ENCODE measurements at regions not wholly inside any gene's neighbourhood (a gene's known extent, or its start where the extent isn't known, plus 50 kb on each side); places are given as distances from the start of the nearest gene placed in this dataset.
"Not testable (repeated sequence)": the region's sequence is repeated elsewhere in the genome, so short reads cannot be mapped to it uniquely, and the experiment has no call there.

DNA sequence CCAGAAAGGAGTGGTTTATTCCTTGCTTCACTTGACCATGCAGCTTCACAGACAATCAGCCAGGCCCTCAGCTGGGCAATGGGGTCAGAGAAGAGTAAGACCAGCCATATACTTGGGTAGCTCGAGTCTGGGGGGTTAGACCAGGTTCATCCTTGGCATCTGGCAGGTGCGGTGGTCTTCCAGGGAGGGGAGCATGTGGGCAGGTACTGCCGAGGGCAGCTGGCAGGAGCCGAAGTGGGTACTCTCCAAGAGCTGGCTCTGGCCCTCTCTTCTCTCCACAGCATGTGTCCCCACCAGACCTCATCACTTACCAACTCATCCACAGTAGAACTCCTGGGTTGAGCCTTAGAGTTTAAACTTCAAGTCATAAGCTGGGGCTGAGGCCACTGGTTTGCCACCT lies 156.8 kb downstream of the FOXD2 start:
- no peak for DNase-seq (ENCODE audit: low spot score)

DNA sequence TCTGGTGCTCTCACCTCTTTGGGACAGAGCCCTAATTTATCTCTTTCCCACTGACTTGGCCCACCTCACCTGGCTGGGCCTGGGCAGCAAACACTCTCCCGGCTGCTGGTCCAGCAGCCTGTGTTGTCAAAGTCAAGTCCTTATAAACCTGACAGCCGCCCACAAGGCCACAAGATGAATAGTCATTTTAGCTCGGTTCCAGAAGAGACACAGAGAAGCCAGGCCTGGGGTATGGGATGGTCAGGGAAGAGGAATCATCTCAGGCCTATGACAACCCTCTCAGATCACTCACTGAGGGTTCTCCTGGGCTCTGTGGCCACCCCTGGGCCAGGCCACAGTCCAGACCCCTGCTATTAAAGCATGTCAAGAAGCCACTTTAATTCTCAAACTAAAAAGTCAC lies 158.5 kb downstream of the FOXD2 start:
- DNase-seq (ENCODE audit: low spot score) = no peak

- no peak for DNase-seq (ENCODE audit: low spot score)
Observed at GRCh38 chr1:47598357-47598756, 160.5 kb downstream of the FOXD2 start.

DNA sequence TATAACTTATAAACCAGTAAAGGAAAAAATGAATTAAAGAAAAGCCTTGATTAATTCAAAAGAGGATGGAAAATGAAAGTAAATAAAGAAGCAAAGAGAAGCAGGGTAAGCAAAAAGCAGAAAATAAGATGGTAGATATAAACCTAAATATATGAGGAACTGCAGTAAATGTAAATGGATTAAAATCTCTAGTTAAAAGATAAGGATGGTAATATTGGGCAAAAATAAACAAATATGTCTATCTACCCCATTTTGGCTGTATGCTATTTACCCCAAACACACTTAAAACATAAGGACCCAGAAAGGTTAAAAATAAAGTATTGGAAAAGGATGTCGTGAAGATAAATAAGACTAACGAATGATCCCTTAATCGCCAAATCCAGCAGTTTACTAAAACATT lies 161.9 kb downstream of the FOXD2 start:
- no peak for DNase-seq (ENCODE audit: low spot score)

DNA sequence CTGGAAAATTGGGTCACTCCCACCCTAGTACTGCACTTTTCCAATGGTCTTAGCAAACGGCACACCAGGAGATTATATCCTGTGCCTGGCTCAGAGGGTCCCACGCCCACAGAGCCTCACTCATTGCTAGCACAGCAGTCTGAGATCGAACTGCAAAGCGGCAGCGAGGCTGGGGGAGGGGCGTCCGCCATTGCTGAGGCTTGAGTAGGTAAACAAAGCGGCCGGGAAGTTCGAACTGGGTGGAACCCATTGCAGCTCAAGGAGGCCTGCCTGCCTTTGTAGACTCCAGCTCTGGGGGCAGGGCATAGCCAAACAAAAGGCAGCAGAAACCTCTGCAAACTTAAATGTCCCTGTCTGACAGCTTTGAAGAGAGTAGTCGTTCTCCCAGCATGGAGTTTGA lies 164.6 kb downstream of the FOXD2 start:
- not testable (repeated sequence) for DNase-seq (ENCODE audit: low spot score)

DNA sequence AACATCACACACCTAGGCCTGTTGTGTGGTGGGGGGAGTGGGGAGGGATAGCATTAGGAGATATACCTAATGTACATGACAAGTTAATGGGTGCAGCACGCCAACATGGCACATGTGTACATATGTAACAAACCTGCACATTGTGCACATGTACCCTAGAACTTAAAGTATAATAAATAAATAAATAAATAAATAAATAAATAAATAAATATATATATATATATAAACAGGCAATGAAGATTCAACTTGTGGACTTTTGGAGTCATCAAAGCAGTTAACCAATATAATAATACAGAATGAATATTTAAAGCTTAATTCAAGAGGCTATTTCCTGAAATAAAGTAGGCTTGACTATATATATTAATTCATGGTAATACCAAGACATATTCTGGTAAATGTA lies 167.0 kb downstream of the FOXD2 start:
- not testable (repeated sequence) for DNase-seq (ENCODE audit: low spot score)

DNA sequence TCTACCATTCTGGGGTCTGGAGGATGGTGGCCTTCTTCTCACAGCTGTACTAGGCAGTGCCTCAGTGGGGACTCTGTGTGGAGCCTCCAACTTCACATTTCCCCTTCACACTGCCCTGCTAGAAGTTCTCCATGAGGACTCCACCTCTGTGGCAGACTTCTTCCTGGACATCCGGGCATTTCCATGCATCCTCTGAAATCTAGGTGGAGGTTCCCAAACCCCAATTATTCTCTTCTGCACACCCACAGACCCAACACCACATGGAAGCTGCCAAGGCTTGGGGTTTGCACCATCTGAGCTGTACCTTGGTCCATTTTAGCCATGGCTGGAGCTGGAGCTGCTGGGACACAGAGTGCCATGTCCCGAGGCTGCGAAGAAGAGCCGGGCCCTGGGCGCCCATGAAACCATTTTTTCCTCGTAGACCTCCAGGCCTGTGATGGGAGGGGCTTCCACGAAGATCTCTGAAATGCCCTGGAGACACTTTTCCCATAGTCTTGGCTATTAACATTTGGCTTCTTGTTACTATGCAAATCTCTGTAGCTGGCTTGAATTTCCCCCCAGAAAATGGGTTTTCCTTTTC lies 170.5 kb downstream of the FOXD2 start:
- DNase-seq (ENCODE audit: low spot score) = no peak

DNA sequence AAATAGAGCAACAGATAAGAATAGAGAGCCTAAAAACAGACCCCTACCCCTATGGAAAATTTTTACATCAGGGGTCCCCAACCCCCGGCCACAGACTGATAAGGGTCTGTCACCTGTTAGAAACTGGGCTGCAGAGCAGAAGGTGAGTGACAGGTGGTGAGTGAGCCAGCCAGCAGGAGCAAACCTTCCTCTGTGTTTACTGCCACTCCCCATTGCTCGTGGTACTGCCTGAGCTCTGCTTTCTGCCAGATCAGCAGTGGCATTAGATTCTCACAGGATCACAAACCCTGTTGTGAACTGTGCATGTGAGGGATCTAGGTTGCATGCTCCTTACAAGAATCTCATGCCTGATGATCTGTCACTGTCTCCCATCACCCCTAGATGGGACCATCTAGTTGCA lies 174.1 kb downstream of the FOXD2 start:
- DNase-seq (ENCODE audit: low spot score) = no peak

GRCh38 chr1:47612819-47613218 lies 175.0 kb downstream of the FOXD2 start:
- no peak for DNase-seq (ENCODE audit: low spot score)

GRCh38 chr1:47616036-47616435 lies 178.2 kb downstream of the FOXD2 start:
- DNase-seq (ENCODE audit: low spot score) = no peak

DNA sequence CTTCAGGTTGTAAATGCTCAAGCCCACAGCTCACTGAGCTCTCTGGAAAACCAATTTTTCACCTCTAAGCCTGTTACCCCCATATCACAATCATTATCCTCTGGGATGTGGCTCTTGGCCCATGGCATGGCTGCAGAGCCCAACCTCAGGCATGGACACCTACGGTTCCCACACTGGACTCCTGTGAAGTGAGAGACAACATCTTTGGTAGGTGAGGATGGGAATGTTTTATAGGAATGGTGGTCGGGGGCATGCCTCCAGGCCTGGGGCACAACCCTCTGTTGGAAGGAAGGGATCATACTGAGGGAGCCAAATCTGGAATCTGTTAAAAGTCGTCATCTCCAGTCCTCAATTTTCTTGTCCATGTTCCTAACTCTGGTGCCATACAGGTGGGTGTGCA lies 179.1 kb downstream of the FOXD2 start:
- no peak for DNase-seq (ENCODE audit: low spot score)

DNA sequence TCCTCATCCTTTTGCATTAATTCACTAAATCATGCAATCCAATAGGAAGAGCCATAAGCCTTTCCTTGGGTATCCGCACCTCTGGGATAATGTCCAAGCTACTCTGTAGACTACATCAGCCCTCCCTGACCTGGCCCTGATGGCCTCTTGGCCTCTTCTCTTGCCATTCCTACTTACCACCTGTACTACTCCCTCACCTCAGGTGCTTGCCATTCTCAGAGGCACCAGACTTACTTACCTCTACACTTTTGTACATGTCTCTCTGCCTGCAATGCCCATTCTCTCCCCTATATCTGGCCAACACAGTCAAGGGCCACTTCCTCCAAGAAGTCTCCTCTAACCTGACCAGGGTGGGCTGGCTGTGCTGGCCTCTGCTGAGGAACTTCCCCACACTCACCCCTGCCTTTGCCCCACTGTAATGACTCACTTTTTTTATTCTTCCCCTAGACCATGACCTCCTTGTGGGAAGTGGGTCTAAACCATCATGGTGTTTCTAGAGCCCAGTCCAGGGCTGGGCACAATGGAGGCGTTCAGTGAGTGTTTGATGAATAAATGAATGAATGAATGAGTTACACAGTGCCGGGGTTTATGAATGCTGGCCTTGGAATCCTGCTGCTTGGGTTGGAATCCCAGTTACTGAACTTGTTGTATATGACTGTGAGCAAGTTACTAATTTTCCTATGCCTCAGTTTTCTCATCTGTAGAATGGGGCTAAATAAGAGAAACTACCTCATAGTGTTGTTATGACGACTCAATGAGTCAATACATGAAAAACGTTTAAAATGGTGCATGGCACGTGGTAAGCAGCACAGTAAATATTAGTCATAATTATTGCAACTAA lies 179.8 kb downstream of the FOXD2 start:
- DNase-seq (ENCODE audit: low spot score) = no peak

DNA sequence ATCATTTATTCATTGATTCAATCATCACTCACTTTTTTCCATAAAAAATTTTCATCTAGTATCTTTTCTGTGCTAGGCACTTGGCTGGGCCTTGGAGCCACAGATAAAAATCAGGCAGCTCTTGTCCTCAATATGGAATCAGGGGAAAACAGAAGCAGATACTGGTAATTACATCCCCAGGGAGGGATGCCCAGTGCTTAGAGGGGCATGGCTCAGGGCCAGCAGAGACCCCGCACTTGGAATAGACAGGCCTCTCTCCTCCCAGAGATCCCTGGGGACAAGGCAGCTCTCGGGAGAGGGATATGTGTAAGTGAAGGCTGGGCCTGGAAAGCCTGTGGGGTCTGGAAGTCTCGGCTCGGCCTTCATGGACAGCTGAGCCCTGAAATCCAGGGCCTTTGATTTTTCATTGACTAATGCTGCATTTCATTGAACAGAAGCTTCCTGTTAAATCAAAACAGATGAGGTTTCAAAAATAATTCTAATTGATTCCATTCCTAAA lies 180.4 kb downstream of the FOXD2 start:
- no peak for DNase-seq (ENCODE audit: low spot score)

GRCh38 chr1:47618830-47619229 lies 181.0 kb downstream of the FOXD2 start:
- DNase-seq (ENCODE audit: low spot score) = no peak

GRCh38 chr1:47621483-47621882 lies 183.6 kb downstream of the FOXD2 start:
- no peak for DNase-seq (ENCODE audit: low spot score)

GRCh38 chr1:47621977-47622376 lies 184.1 kb downstream of the FOXD2 start:
- no peak for DNase-seq (ENCODE audit: low spot score)

DNA sequence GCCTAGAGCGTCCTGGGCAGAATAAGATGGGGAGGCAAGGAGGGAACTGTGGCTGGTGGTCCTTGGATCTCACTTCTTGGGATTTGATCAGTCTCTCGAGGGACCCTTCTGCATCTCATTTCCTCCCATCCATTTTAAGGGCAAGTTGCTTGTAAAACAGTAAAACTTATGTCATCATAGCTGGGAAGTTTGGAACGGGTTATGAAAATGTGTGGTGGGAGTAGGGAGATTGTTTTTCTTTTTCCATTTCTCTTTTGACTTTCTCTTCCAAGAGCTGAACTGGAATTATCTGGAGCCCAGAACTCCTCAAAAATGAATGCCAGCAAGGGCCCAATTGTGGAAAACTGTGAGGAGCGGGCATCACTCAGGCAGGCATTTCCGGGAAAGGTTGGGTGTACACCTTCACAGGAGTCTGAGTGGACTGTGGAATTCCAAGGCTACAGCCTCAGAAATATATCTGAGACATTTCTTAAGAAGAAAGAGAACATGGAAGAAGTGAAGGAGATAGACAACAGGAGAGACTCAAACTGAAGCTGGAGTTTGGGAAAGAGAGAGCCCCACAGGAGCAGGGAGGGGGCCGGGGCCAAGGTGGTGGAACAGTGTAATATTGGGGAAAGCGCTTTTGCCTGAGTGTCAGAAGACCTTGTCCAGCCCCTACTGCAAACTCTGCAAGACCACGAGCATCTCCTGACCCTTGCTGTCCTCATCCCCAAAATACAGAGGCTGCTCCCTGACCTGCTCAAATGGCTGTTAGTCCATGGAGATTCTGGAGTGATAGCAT lies 185.1 kb downstream of the FOXD2 start:
- no peak for DNase-seq (ENCODE audit: low spot score)

GRCh38 chr1:47623557-47623940 lies 185.7 kb downstream of the FOXD2 start:
- no peak for DNase-seq (ENCODE audit: low spot score)

DNA sequence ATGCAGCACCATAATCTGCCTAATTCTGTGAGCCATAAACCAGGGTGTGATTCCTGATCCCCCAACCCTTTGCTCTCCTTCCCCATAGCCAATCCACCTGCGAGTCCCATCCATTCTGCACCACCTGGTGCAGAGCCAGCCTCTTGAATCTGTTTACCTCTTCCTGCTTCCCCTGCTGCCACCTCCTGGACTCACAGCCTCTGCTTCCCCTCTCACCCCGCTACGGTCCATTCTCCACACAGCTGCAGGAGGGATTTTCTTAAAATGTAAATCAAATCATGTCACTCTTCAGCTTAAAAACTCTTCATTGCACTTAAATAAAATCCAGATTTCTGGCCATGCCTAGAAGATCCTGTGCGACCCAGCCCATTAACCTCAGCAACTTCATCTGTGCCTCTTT lies 186.7 kb downstream of the FOXD2 start:
- DNase-seq (ENCODE audit: low spot score) = no peak

DNA sequence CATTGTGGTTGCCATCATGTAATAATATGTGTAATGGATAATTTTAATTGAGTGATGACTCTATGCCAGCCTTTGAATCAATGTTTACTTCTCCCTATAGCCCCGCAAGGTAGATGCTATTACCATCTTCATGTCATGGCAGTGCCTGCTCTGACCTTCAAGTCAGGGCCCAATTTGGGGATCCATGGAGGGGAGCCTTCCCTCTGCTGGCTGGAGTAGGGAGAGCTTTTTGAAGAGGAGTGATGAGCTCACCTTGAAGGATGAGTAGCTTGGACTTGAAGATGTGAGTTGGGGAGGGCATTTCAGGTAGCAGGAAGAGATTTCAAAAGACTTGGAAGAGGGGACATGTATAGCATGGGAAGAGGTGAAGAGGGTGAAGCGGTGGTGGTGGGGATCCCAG lies 189.2 kb downstream of the FOXD2 start:
- no peak for DNase-seq (ENCODE audit: low spot score)

GRCh38 chr1:47627471-47628370 lies 189.9 kb downstream of the FOXD2 start:
- DNase-seq (ENCODE audit: low spot score) = no peak

DNA sequence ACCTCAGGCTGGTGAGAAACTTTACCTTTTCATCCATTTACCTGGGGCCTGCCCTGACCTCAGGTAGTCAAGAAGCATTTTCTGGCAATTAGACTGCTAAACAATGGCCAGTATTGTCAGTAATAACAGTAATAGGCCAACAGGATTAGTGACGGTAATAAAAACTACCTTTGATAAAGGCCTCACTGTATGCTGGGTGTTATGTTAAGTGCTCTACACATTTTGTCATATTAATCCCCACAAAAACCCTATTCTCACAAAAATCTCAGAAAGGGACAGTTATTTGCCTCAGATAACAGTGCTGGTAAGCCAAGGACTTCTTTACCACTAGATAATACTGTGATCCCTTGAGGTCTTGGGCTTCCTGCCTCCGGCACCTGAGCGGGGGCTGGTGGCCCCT lies 191.4 kb downstream of the FOXD2 start:
- DNase-seq (ENCODE audit: low spot score) = no peak
